ENCODE measurements at regions not wholly inside any gene's neighbourhood (a gene's known extent, or its start where the extent isn't known, plus 50 kb on each side); places are given as distances from the start of the nearest gene placed in this dataset.
"Not testable (repeated sequence)": the region's sequence is repeated elsewhere in the genome, so short reads cannot be mapped to it uniquely, and the experiment has no call there.

GRCh38 chr5:162696272-162696671 lies 628.7 kb downstream of the GABRG2 start:
- TF ChIP-seq CTCF (IDR thresholded peaks at IDR 0.05; ENCODE audit: poor library complexity); EZH2phosphoT487 (IDR thresholded peaks at IDR 0.05; ENCODE audit: low read depth, severe bottlenecking, unreplicated experiment): not testable (repeated sequence)
